ENCODE measurements at regions not wholly inside any gene's neighbourhood (a gene's known extent, or its start where the extent isn't known, plus 50 kb on each side); places are given as distances from the start of the nearest gene placed in this dataset.

DNA sequence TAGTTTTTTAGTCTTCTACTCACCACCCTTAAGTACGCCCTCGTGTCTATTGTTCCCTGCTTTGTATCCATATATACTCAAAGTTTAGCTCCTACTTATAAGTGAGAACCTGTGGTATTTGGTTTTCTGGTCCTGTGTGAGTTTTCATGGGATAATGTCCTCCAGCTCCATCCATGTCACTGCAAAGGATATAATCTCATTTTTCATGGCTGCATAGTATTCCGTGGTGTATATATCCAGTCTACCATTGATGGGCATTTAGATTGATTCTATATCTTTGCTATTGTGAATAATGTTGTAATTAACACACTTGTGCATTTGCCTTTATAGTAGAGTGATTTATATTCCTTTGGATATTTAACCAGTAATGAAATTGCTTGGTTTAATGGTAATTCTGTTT is 579.9 kb downstream of the CDH18 start:
- no peaks in the 10 kb centered on the region for H3K4me1 ChIP-seq
- DNase-seq: no peak
- TF ChIP-seq POLR2A (IDR thresholded peaks at IDR 0.05): no peak
- TF ChIP-seq, protein P1, sequence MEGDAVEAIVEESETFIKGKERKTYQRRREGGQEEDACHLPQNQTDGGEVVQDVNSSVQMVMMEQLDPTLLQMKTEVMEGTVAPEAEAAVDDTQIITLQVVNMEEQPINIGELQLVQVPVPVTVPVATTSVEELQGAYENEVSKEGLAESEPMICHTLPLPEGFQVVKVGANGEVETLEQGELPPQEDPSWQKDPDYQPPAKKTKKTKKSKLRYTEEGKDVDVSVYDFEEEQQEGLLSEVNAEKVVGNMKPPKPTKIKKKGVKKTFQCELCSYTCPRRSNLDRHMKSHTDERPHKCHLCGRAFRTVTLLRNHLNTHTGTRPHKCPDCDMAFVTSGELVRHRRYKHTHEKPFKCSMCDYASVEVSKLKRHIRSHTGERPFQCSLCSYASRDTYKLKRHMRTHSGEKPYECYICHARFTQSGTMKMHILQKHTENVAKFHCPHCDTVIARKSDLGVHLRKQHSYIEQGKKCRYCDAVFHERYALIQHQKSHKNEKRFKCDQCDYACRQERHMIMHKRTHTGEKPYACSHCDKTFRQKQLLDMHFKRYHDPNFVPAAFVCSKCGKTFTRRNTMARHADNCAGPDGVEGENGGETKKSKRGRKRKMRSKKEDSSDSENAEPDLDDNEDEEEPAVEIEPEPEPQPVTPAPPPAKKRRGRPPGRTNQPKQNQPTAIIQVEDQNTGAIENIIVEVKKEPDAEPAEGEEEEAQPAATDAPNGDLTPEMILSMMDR (IDR thresholded peaks at IDR 0.05): no peak
- no peak overlapping the region for H3K27ac ChIP-seq
- H3K36me3 ChIP-seq (ENCODE audit: low read depth, missing control alignments): no peaks in the 10 kb centered on the region
- intact Hi-C loops (cut with DNase I; ENCODE audit: low total_unique reads): no loop called here
- no peaks in the 10 kb centered on the region for H3K9me3 ChIP-seq
- H3K4me3 ChIP-seq: no peak overlapping the region
- no peaks in the 10 kb centered on the region for H3K27me3 ChIP-seq
- 65 to 99% methylated on average over 3 of the region's 3 CpGs for WGBS, 2 donors

DNA sequence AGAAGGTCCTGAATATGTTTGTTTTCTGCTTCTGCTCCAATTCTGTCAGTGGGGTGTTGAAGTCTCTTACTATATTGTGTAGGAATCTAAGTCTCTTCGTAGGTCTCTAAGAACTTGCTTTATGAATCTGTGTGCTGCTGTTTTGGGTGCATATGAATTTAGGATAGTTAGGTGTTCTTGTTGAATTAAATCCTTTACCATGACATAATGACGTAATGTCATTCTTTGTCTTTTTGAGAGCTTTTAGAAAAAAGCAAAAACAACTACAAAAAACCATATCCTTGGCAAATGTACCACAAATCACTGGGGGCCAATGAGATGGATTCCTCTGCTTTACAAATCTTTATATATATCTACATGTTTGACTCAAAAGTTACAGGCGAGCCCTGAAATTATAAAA is 576.1 kb downstream of the CDH18 start:
- Histone ChIP-seq H3K4me3 (no peak overlapping the region), H3K9me3 (no peaks in the 10 kb centered on the region), H3K27ac (no peak overlapping the region), H3K36me3 (ENCODE audit: low read depth, missing control alignments) (no peaks in the 10 kb centered on the region), H3K4me1 (no peaks in the 10 kb centered on the region), H3K27me3 (no peaks in the 10 kb centered on the region)
- DNase-seq: no peak
- TF ChIP-seq, protein P1 (IDR thresholded peaks at IDR 0.05): no peak
- no peak for TF ChIP-seq POLR2A (IDR thresholded peaks at IDR 0.05)
- 83 to 97% methylated on average over 3 of the region's 3 CpGs for WGBS, 2 donors
- intact Hi-C loops (cut with DNase I; ENCODE audit: low total_unique reads): no loop called here

Small RNA genes lying in the stretch of these regions (small RNA-seq; reads per million reads assigned to genes)
- gene AC025768.1: 0 reads per million in 2 donors
- gene RF00017: 0 reads per million in 2 donors
- 0.18 to 0.38 reads per million in 2 donors for gene RF00136
- gene RN7SL58P: 0 reads per million in 2 donors
